Endothelial cell of umbilical vein (primary cell): ENCODE measurements at regions not wholly inside any gene's neighbourhood (a gene's known extent, or its start where the extent isn't known, plus 50 kb on each side); places are given as distances from the start of the nearest gene placed in this dataset.

Experiments used
- CTCF ChIP-seq, 2 donors: IDR thresholded peaks; 1 replicate in 1 of 2; 2 replicates in 1 of 2; pipeline ENCODE4 v1.5.1; 2011; ENCODE audit warnings: low read length in 2 of 2, mild to moderate bottlenecking in 2 of 2, moderate library complexity in 2 of 2, control low read depth in 1 of 2, inconsistent platforms in 1 of 2, low read depth in 1 of 2; ENCODE audit not compliant: insufficient read depth in 1 of 2; ENCODE audit errors: extremely low read depth in 1 of 2
- EZH2 ChIP-seq: IDR thresholded peaks from 2 replicates; pipeline ENCODE4 v1.6.1; 2012; ENCODE audit warnings: borderline replicate concordance, low read depth, mild to moderate bottlenecking, moderate library complexity, low read length, inconsistent platforms; ENCODE audit not compliant: severe bottlenecking
- FOS ChIP-seq: IDR thresholded peaks from 2 replicates; pipeline ENCODE4 v1.6.1; 2011; ENCODE audit warnings: mild to moderate bottlenecking, low read length, moderate library complexity, borderline replicate concordance; ENCODE audit not compliant: insufficient read depth
- GATA2 ChIP-seq: IDR thresholded peaks from 2 replicates; pipeline ENCODE4 v1.7.0; 2011; ENCODE audit warnings: low read depth, mild to moderate bottlenecking, moderate library complexity, mixed read lengths, low read length; ENCODE audit not compliant: insufficient read length, insufficient read depth
- MAX ChIP-seq: IDR thresholded peaks from 2 replicates; pipeline ENCODE4 v1.6.1; 2011; ENCODE audit not compliant: insufficient read depth, insufficient read length
- POLR2A ChIP-seq: IDR thresholded peaks from 2 replicates; pipeline ENCODE4 v1.6.1; 2012; ENCODE audit warnings: low read depth, mild to moderate bottlenecking, control low read depth, low read length
- POLR2AphosphoS5 ChIP-seq: IDR thresholded peaks from 2 replicates; pipeline ENCODE4 v1.6.1; 2012; ENCODE audit warnings: low read depth, mild to moderate bottlenecking, control low read depth, low read length, moderate library complexity; ENCODE audit not compliant: insufficient read depth

DNA sequence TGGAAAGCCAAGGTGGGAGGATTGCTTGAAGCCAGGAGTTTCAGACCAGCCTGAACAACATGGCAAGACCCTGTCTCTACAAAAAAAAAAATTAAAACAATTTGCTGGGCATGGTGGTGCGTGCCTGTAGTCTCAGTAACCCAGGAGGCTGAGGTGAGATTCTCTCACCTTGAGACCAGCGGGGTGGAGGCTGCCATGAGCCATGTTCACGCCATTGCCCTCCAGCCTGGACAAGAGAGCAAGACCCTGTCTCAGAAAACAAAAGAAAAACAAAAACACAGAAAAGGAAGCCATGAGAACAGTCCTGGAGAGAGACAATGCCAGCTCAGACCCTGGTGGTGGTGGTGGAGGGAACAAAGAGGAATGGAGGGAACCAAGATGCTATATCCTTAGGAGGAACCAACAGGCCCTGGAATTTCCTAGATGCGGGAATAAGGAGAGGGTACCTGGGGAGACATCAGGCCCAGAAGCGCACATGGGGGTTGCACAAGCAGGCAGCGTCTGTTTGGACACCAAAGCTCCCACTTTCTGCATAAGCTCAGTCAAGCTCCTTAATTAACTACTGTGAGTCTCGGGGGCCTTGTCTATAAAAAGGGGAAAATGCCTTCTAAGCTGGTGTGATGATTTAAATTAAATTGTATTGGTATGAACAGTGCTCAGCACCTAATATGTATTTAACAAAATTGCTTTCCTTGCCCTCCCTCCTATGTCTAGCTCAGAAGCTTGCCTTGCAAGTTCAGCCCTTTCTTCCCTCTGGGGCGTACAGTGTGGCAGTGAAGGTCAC is 143.8 kb downstream of the CCT6B start:
- no peak for TF ChIP-seq POLR2A
- no peak for TF ChIP-seq POLR2AphosphoS5
- no peak for TF ChIP-seq CTCF (IDR thresholded peaks at IDR 0.05; ENCODE audit: extremely low read depth in 1 of 2, insufficient read depth in 1 of 2, low read depth in 1 of 2, low read length in 2 of 2)
- no peak for TF ChIP-seq FOS
- no peak for TF ChIP-seq MAX
- TF ChIP-seq EZH2, result no peak
- TF ChIP-seq GATA2, result no peak
